Activated T-cell treated with anti-CD3 and anti-CD28 coated beads, Interleukin-2, amount 50 U/mL, for 4 hours (primary cell): ENCODE measurements at regions not wholly inside any gene's neighbourhood (a gene's known extent, or its start where the extent isn't known, plus 50 kb on each side); places are given as distances from the start of the nearest gene placed in this dataset.

Experiments
- ATAC-seq, 2 donors: fragments of 200-7000 bp; cut with Tn5 transposase; one replicate each; pipeline ENCODE4 v1.10.0; 2021
- DNase-seq: peaks from one replicate; pipeline ENCODE4 v3.0.0-alpha.2; 2020
- H3K27me3 Mint-ChIP-seq: one replicate; pipeline ENCODE4 v1.8.0; 2021; ENCODE audit warnings: low read depth, mixed read lengths
- H3K36me3 Mint-ChIP-seq: one replicate; pipeline ENCODE4 v1.8.0; 2022; ENCODE audit warnings: mixed read lengths; ENCODE audit not compliant: insufficient read depth
- H3K4me1 Mint-ChIP-seq: one replicate; pipeline ENCODE4 v1.8.0; 2021; ENCODE audit warnings: low read depth, mixed read lengths
- H3K4me3 Mint-ChIP-seq: one replicate; pipeline ENCODE4 v1.8.0; 2021; ENCODE audit warnings: mild to moderate bottlenecking, moderate library complexity, mixed read lengths
- H3K9me3 Mint-ChIP-seq: one replicate; pipeline ENCODE4 v1.8.0; 2021; ENCODE audit warnings: mixed read lengths

- ATAC-seq: no peak
- no peaks in the 10 kb centered on the region for H3K4me1 Mint-ChIP-seq
- no peaks in the 10 kb centered on the region for H3K36me3 Mint-ChIP-seq
Observed at GRCh38 chr13:106041445-106041844, 494.0 kb downstream of the EFNB2 start.

GRCh38 chr13:106038752-106039151, 496.7 kb downstream of the EFNB2 start:
- no peak for DNase-seq
- ATAC-seq: no peak
- Mint-ChIP-seq H3K4me1 (no peaks in the 10 kb centered on the region), H3K36me3 (no peaks in the 10 kb centered on the region), H3K9me3 (no peaks in the 10 kb centered on the region), H3K4me3 (no peak overlapping the region), H3K27me3 (no peaks in the 10 kb centered on the region)

More at GRCh38 chr13:106041445-106041844, 494.0 kb downstream of the EFNB2 start:
- H3K9me3 Mint-ChIP-seq: no peaks in the 10 kb centered on the region
- no peak for DNase-seq
- H3K27me3 Mint-ChIP-seq: no peaks in the 10 kb centered on the region
- no peak overlapping the region for H3K4me3 Mint-ChIP-seq

GRCh38 chr13:106036870-106037269, 498.6 kb downstream of the EFNB2 start:
- Mint-ChIP-seq H3K4me1 (no peaks in the 10 kb centered on the region), H3K9me3 (no peaks in the 10 kb centered on the region), H3K36me3 (no peaks in the 10 kb centered on the region), H3K27me3 (no peaks in the 10 kb centered on the region), H3K4me3 (no peak overlapping the region)
- no peak for ATAC-seq
- DNase-seq: no peak

DNA sequence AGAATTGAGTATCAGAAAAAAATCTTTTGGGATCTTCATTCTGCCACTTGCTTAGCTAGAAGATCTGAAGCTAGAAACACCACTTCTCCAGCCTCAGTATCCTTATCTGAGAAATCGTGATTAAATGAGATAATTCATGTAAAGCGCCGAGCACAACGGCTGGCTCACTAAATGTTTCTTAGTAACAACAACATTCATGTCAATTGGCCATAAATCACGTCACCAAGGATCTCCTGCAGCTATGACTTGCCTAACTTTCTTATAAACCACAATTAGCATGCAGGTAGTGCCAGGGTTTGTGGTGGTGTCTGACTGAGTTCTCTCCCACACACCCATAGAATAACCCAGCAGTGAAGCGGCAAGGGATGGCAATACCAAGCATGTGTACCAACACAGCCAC, 501.3 kb downstream of the EFNB2 start:
- H3K4me3 Mint-ChIP-seq: no peak overlapping the region
- ATAC-seq: no peak

DNA sequence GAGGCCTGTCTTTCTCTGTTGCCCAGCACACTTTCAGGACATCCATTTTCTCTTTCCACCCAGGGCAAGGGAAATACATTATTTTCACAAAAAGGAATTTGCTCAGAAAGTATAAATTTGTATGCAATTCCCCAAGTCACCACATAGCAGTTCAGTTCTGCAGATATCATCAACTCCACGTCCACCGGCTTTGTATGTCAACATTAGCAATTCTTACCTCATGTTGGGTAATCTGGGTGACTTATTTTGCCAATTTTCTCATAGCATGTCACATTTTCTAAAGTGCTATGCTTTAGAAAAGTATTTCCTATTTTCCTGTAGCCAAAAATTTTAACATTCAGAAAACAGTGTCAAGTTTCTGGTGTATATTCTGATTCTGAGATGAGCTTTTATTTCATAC, 501.8 kb downstream of the EFNB2 start:
- no peaks in the 10 kb centered on the region for H3K4me1 Mint-ChIP-seq
- H3K4me3 Mint-ChIP-seq: no peak overlapping the region
- H3K27me3 Mint-ChIP-seq: no peaks in the 10 kb centered on the region
- ATAC-seq (no peak), DNase-seq (no peak)
- H3K36me3 Mint-ChIP-seq: no peaks in the 10 kb centered on the region
- no peaks in the 10 kb centered on the region for H3K9me3 Mint-ChIP-seq

More for the DNA sequence above, 501.3 kb downstream of the EFNB2 start:
- no peaks in the 10 kb centered on the region for H3K4me1 Mint-ChIP-seq
- DNase-seq: no peak
- no peaks in the 10 kb centered on the region for H3K9me3 Mint-ChIP-seq
- no peaks in the 10 kb centered on the region for H3K27me3 Mint-ChIP-seq
- no peaks in the 10 kb centered on the region for H3K36me3 Mint-ChIP-seq

DNA sequence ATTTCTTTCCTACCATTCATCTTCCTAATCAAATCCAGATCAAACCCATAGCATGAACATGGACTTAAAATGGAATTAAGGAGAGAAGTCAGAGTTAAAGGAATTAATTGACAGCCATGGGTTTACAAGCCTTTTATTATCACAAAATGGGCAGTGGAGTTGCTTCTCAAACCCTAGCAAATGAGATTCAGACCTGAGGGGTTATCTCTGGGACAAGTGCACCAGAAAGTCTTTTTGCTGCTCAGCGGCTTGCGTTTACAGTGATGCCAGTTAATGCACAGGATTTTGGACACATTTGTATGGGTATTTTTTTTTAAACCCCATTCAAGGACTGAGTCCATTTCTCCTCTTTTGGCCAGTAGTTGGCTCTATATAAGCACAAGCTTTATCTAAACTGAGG, 503.0 kb downstream of the EFNB2 start:
- no peak for ATAC-seq
- Mint-ChIP-seq H3K4me3 (no peak overlapping the region), H3K36me3 (no peaks in the 10 kb centered on the region), H3K27me3 (no peaks in the 10 kb centered on the region), H3K4me1 (no peaks in the 10 kb centered on the region), H3K9me3 (no peaks in the 10 kb centered on the region)
- DNase-seq: no peak

GRCh38 chr13:106029676-106030290, 505.7 kb downstream of the EFNB2 start:
- DNase-seq (no peak), ATAC-seq (no peak)
- Mint-ChIP-seq H3K36me3 (no peaks in the 10 kb centered on the region), H3K4me1 (no peaks in the 10 kb centered on the region), H3K4me3 (no peak overlapping the region), H3K9me3 (no peaks in the 10 kb centered on the region), H3K27me3 (no peaks in the 10 kb centered on the region)

DNA sequence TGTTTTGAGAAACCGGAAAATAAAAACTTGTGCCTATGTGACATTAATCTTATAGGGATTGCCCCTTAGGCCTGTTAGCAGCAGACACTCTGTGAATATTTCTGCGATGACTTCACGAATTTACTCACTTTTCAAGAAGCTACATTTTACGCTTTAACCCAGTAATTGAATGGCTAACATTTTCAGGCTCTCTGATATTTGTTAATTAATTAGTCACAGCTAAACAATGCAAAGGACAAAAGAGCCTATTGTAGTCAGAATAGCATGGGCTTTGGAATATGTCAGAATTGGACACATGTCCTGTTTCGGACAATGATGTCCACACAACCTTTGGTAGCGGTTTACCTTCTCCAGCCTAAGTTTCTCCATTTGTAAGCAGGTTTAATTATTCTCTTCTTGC, 506.6 kb downstream of the EFNB2 start:
- Mint-ChIP-seq H3K36me3 (no peaks in the 10 kb centered on the region), H3K27me3 (no peaks in the 10 kb centered on the region), H3K4me1 (no peaks in the 10 kb centered on the region), H3K9me3 (no peaks in the 10 kb centered on the region), H3K4me3 (no peak overlapping the region)
- no peak for DNase-seq
- ATAC-seq: no peak

DNA sequence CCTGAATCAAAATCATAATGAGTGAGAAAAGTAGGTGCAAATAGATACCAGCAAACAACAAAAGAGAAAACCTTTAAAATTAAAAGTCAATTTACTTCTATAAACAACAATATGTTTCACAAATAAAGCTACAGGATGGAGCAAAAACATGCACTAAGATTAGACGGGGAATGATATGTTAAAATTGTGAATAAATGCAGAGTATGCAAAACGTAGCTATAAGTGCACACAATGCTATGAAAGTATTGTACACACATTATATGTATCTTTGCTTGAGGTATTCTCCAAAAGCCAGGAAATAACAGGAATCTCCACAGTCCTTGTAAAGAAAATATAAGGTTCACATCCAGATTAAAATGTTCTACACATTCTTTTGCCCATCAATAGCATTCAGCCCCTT, 523.9 kb downstream of the EFNB2 start:
- no peak for ATAC-seq
- Mint-ChIP-seq H3K9me3 (no peaks in the 10 kb centered on the region), H3K27me3 (no peaks in the 10 kb centered on the region), H3K36me3 (no peaks in the 10 kb centered on the region), H3K4me1 (no peaks in the 10 kb centered on the region), H3K4me3 (no peak overlapping the region)
- no peak for DNase-seq

DNA sequence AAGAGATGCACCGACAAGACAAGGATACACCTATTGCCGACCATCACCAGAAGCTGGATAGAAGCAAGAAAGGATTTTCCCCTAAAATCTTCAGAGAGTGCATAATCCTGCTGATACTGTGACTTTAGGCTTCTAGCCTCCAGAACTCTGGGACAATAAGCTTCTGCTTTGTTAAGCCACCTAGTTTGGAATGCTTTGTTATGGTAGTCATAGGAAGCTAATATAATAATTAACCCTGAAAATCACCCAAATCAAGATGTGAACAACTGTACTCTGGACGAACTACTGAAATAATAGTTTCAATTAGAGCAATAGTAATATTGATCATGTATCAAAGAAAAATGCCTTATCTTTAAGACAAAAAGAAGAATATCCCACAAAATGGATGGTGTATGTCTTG, 524.6 kb downstream of the EFNB2 start:
- no peak for DNase-seq
- no peaks in the 10 kb centered on the region for H3K27me3 Mint-ChIP-seq
- no peaks in the 10 kb centered on the region for H3K9me3 Mint-ChIP-seq
- no peaks in the 10 kb centered on the region for H3K4me1 Mint-ChIP-seq
- no peak overlapping the region for H3K4me3 Mint-ChIP-seq
- no peak for ATAC-seq
- H3K36me3 Mint-ChIP-seq: no peaks in the 10 kb centered on the region

DNA sequence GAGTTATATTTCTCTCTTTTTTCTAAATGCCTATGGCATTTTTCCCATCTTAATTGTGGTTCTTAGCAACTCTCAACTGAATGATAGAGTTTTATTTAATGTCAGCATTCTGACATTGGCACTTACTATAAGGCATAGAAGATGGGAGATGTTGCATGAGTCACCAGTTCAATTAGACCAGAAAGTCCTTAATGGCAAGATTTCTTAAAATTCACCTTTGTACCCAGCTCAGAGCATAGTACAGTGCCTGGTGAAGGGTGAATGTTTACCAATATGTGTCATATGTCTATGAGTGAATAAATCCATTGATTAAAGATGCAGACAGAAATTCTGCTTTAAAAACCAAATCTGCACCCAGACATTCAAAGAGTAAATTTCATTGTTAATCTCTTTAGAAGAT, 526.9 kb downstream of the EFNB2 start:
- DNase-seq (no peak), ATAC-seq (no peak)
- no peaks in the 10 kb centered on the region for H3K27me3 Mint-ChIP-seq
- H3K36me3 Mint-ChIP-seq: no peaks in the 10 kb centered on the region
- no peaks in the 10 kb centered on the region for H3K4me1 Mint-ChIP-seq
- H3K4me3 Mint-ChIP-seq: no peak overlapping the region
- H3K9me3 Mint-ChIP-seq: no peaks in the 10 kb centered on the region

DNA sequence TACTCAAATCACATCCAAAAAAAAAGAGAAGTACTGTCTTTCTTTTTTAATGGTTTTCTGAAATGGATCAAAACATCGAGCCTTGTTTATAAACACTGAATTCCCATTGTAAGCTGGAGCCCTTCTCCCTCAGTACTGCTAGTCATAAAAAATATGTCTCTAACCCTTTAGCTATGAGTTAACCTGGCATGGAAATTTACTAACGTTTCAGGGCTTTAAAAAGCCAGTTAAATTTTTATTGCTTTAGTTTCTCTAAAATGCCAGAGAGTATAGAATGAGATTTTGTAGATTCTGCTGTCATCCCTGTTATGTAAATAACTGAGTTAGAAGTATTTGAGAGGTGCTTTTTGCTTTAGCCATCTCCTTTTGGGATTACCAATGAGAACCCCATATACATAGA, 528.3 kb downstream of the EFNB2 start:
- DNase-seq (no peak), ATAC-seq (no peak)
- Mint-ChIP-seq H3K36me3 (no peaks in the 10 kb centered on the region), H3K27me3 (no peaks in the 10 kb centered on the region), H3K9me3 (no peaks in the 10 kb centered on the region), H3K4me1 (no peaks in the 10 kb centered on the region), H3K4me3 (no peak overlapping the region)

DNA sequence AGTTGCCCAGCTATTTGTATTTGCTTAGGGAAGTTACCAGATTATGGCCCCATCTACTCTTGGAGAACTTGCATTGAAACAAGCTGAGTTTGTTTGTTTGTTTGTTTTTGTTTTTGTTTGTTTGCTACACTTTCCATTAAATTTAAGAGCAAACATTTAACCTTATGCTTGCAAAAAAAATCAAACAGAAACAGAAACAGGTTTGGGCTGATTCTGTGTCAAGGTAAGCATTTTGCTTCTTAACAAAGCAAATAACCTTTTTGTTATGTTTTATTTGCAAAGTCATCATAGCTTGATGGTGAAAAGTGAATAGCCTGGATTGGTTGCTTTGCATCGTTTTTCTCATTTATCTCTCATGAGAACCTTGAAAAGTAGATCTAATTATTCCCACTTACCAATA, 531.8 kb downstream of the EFNB2 start:
- ATAC-seq (no peak), DNase-seq (no peak)
- Mint-ChIP-seq H3K36me3 (no peaks in the 10 kb centered on the region), H3K9me3 (peaks cover 2% of the 10 kb centered on the region), H3K4me3 (no peak overlapping the region), H3K4me1 (no peaks in the 10 kb centered on the region), H3K27me3 (no peaks in the 10 kb centered on the region)

DNA sequence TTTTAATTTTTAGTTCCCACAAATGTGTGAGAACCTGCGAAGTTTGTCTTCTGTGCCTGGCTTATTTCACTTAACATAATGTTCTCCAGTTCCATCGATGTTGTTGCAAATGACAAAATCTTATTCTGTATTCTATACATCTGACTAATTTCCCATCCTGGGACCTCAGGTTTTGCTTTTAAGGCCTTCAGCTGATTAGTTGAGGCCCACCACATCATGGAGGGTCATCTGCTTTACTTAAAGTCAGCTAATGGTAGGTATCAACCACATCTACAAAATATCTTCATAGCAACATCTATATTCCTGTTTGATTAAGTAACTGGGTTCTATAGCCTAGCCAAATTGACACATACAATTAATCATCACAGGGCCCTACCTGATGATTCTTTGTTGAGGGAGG, 534.0 kb downstream of the EFNB2 start:
- DNase-seq (no peak), ATAC-seq (no peak)
- Mint-ChIP-seq H3K4me1 (no peaks in the 10 kb centered on the region), H3K36me3 (no peaks in the 10 kb centered on the region), H3K4me3 (no peak overlapping the region), H3K9me3 (peaks cover 5% of the 10 kb centered on the region), H3K27me3 (no peaks in the 10 kb centered on the region)

GRCh38 chr13:105997581-105998550, 537.6 kb downstream of the EFNB2 start:
- DNase-seq: no peak
- H3K36me3 Mint-ChIP-seq: no peaks in the 10 kb centered on the region
- no peak for ATAC-seq
- H3K4me1 Mint-ChIP-seq: no peaks in the 10 kb centered on the region
- H3K9me3 Mint-ChIP-seq: peaks cover 5% of the 10 kb centered on the region
- H3K27me3 Mint-ChIP-seq: no peaks in the 10 kb centered on the region
- H3K4me3 Mint-ChIP-seq: no peak overlapping the region
